GM12878 (cell line): ENCODE measurements at regions not wholly inside any gene's neighbourhood (a gene's known extent, or its start where the extent isn't known, plus 50 kb on each side); places are given as distances from the start of the nearest gene placed in this dataset.

ENCODE experiments used
- CTCF ChIP-seq, 3 experiments: IDR thresholded peaks in 2 of 3; conservative IDR thresholded peaks in 1 of 3; 2 replicates each; pipeline ENCODE4 v1.5.1; 2011; ENCODE audit warnings: low read depth in 3 of 3, low read length in 3 of 3, mild to moderate bottlenecking in 3 of 3, control low read depth in 2 of 3, moderate library complexity in 2 of 3, inconsistent platforms in 1 of 3, mixed read lengths in 1 of 3; ENCODE audit not compliant: control insufficient read depth in 2 of 3, insufficient read depth in 1 of 3; ENCODE audit errors: extremely low read depth in 1 of 3
- MAX ChIP-seq: IDR thresholded peaks from 2 replicates; pipeline ENCODE4 v1.6.1; 2012; ENCODE audit warnings: low read depth, low read length, improper control_type of control experiment
- POLR2A ChIP-seq: IDR thresholded peaks from 2 replicates; pipeline ENCODE4 v1.6.1; 2011; ENCODE audit warnings: low read depth, mild to moderate bottlenecking, low read length
- POLR2AphosphoS5 ChIP-seq: IDR thresholded peaks from 2 replicates; pipeline ENCODE4 v1.6.1; 2011; ENCODE audit warnings: mild to moderate bottlenecking, low read length, inconsistent platforms
- SP1 ChIP-seq: IDR thresholded peaks from one replicate; pipeline ENCODE4 v1.6.1; 2011; ENCODE audit warnings: low read depth, low read length

GRCh38 chr11:115631609-115632008 lies 127.4 kb upstream of the CADM1 start:
- no peak for TF ChIP-seq POLR2AphosphoS5
- TF ChIP-seq CTCF (IDR thresholded peaks at IDR 0.05 in 2 of 3, conservative IDR thresholded peaks at IDR 0.05 in 1 of 3; ENCODE audit: control insufficient read depth in 2 of 3, extremely low read depth in 1 of 3, insufficient read depth in 1 of 3, low read depth in 3 of 3, low read length in 3 of 3): no peak
- no peak for TF ChIP-seq SP1
- no peak for TF ChIP-seq MAX
- no peak for TF ChIP-seq POLR2A
